Fibroblast of mammary gland (primary cell): ENCODE measurements at regions not wholly inside any gene's neighbourhood (a gene's known extent, or its start where the extent isn't known, plus 50 kb on each side); places are given as distances from the start of the nearest gene placed in this dataset.

ENCODE experiments used
- DNase-seq: peaks from one replicate; pipeline ENCODE4 v3.0.0-alpha.2; 2010; ENCODE audit warnings: low read depth
- H3K4me3 ChIP-seq: 2 replicates; pipeline ENCODE4 v1.5.1; 2011; ENCODE audit warnings: low read depth, mild to moderate bottlenecking, low read length, moderate library complexity; ENCODE audit not compliant: control insufficient read depth
- CTCF ChIP-seq: conservative IDR thresholded peaks from 2 replicates; pipeline ENCODE4 v1.5.1; 2011; ENCODE audit warnings: low read depth, low read length, inconsistent platforms; ENCODE audit not compliant: control insufficient read depth, insufficient read depth

DNA sequence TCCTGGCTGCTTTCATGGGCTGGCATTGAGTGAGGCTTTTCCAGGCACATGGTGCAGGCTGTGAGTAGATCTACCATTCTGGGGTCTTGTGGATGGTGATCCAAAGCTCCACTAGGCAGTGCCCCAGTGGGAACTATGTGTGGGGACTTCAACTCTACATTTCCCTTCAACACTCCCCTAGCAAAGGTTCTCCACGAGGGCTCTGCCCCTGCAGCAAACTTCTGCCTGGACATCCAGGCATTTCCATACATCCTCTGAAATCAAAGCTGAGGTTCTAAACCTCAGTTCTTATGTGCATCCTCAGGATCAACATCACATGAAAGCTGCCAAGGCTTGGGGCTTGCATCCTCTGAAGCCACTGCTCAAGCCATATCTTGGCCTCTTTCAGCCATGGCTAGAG lies 282.9 kb upstream of the ZPLD1 start:
- no peak for TF ChIP-seq CTCF

DNA sequence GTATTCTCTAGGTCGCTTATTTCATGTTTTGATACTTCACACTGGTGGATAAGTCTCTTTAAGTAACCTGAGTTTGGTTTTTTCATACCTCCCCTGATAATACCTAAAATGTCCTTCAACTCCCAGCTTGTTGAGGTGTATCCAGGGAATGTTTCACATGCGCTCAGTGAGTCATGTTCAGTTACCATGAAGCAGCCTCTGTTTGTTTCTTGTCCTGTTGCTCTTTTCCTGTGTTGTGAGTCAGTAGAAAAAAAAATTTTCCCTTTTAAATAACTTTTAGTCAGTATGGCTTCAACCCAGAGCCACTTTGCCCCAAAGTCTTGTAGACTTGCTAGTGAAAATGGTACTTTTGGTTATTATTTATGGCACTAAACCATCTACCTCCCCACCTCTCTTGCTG lies 278.4 kb upstream of the ZPLD1 start:
- TF ChIP-seq CTCF: no peak
- no peak overlapping the region for H3K4me3 ChIP-seq
- peak; percentile 92 for DNase-seq

More for the DNA sequence above, 282.9 kb upstream of the ZPLD1 start:
- H3K4me3 ChIP-seq: no peak overlapping the region
- DNase-seq: no peak

DNA sequence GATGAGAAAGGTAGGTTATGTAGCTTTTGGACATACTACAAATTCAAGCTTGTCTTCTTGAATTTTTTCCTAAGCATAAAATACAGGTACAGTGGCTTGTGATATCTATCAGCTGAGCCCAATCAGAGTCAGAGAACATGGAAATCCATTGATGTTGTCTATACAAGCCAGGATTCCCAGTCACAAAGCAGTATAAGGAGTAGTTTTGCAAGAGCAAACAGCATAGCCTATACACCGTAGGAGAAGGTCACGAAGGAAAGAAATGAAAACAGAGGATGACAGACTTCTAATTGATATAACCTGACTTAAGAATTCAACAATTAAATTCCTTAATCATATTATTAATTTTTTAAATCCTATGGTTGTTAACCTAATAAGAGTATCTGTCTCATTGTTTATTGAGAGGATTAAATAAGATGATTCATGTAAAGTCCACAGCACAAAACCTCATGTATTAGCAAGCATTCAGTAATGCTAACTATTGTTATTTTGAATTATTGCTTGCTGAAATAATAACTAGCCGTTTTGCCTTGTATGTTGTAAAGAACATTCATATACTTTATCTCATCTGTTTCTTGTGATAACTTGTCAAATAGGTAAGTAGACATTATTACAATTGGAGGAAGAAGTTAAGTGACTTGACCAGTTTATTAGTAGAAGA lies 276.6 kb upstream of the ZPLD1 start:
- peak; percentile 36 for DNase-seq
- H3K4me3 ChIP-seq: no peak overlapping the region
- no peak for TF ChIP-seq CTCF

- no peak overlapping the region for H3K4me3 ChIP-seq
- TF ChIP-seq CTCF: no peak
- no peak for DNase-seq
Measured at GRCh38 chr3:102159810-102160451, 274.9 kb upstream of the ZPLD1 start.

- no peak for TF ChIP-seq CTCF
- H3K4me3 ChIP-seq: no peak overlapping the region
- peak; percentile 39 for DNase-seq
Measured at GRCh38 chr3:102161384-102162006, 273.3 kb upstream of the ZPLD1 start.

DNA sequence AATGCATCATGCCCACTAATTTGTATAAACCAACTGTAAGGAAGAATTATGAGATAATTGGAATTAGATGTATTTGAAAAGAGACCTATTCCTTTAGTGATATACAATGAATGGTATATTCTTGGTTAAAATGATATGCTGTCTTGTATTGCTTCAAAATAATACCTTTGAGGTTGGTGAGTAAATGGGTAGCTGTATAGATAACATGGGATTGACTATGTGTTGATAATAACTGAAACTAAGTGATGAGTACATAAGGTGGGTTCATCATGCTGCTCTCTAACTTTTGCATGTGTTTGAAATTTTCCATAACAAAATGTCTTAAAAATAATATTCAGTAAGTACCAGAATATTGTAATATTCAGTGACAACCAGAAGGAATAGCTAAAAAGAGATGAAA lies 272.6 kb upstream of the ZPLD1 start:
- no peak for DNase-seq
- no peak for TF ChIP-seq CTCF

More for the DNA sequence above, 272.6 kb upstream of the ZPLD1 start:
- no peak overlapping the region for H3K4me3 ChIP-seq
